KOPT-K1 (cell line): ENCODE measurements at regions not wholly inside any gene's neighbourhood (a gene's known extent, or its start where the extent isn't known, plus 50 kb on each side); places are given as distances from the start of the nearest gene placed in this dataset.
"Not testable (repeated sequence)": the region's sequence is repeated elsewhere in the genome, so short reads cannot be mapped to it uniquely, and the experiment has no call there.

Experiments used
- H3K27ac ChIP-seq: fragments of 200-600 bp; sonication (generic); 2 replicates; pipeline ENCODE4 v1.5.1; 2016; ENCODE audit warnings: antibody characterized with exemption, mild to moderate bottlenecking, low read depth, low read length; ENCODE audit not compliant: poor library complexity, severe bottlenecking
- H3K36me3 ChIP-seq: fragments of 200-600 bp; sonication (generic); 2 replicates; pipeline ENCODE4 v1.5.1; 2017; ENCODE audit warnings: antibody characterized with exemption, mild to moderate bottlenecking, low read length, moderate library complexity; ENCODE audit not compliant: insufficient read depth
- H3K9me3 ChIP-seq: fragments of 200-600 bp; sonication (generic); 2 replicates; pipeline ENCODE4 v1.5.1; 2017; ENCODE audit warnings: antibody characterized with exemption, low read length, mild to moderate bottlenecking; ENCODE audit not compliant: insufficient read depth, poor library complexity, severe bottlenecking

DNA sequence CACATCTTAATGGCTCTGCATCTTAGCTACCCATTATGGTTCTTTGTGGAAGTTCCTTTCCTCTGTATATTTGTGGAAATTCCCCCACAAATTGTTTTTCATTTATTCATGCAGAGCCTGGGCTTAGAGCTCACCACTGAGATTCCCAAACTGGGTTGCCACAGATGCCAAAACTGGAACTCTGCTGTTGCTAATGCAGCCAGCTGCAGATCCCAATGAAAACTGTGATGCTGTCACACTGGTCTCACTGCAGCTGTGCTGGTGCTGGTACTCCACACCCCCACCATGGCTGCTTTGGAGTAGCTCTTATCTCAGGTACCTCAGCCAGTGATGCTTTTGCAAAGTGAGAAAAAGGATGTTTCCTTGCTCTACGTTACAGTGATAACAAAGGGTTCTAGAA is 87.7 kb downstream of the DCK start:
- no peaks in the 10 kb centered on the region for H3K36me3 ChIP-seq
- no peak overlapping the region for H3K27ac ChIP-seq
- H3K9me3 ChIP-seq: no peaks in the 10 kb centered on the region

GRCh38 chr4:71093745-71094144 is 100.3 kb downstream of the DCK start:
- no peak overlapping the region for H3K27ac ChIP-seq
- no peaks in the 10 kb centered on the region for H3K36me3 ChIP-seq
- H3K9me3 ChIP-seq: peaks cover 7% of the 10 kb centered on the region

DNA sequence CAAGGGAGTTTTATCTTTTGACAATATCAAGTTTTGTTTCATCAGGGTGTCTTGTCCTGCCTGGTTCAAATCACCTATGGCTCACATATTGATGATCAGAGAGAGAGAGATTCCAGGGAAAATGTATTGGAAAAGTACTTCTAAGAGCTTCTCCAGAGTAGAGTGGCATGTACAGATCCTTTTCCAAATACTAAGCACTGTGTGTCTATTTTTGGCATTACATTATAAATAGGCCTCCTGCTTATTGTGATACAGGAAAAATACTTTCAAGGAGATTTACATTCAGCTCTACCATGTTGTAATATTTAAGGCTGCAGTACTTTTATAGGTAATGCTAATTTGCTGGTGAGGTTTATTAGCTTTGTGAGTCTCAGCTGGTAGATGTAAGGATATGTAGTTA is 100.8 kb downstream of the DCK start:
- Histone ChIP-seq H3K36me3 (no peaks in the 10 kb centered on the region), H3K9me3 (peaks cover 7% of the 10 kb centered on the region), H3K27ac (no peak overlapping the region)

GRCh38 chr4:71095141-71095540 is 101.7 kb downstream of the DCK start:
- Histone ChIP-seq H3K36me3 (no peaks in the 10 kb centered on the region), H3K27ac (peak overlapping the region; percentile 62), H3K9me3 (peaks cover 7% of the 10 kb centered on the region)

DNA sequence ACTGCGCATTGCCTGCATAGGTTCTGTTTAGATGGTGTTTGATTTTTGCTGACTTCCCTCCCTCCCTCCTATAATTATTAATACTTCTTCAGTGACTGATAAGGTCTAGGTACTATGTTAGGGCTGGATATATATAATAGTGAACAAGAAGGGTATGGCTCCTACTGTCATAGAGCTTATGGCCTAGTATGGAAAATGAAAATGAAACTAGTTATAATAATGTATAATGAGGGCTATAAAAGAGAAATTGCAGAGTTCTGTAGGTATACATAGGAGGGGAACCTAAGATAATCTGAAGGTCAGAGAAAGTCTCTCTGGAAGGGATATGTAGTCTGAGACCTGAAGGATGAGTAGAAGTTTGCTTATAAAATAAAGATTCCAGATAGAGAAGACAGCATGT is 102.1 kb downstream of the DCK start:
- H3K27ac ChIP-seq: peak overlapping the region; percentile 62
- no peaks in the 10 kb centered on the region for H3K36me3 ChIP-seq
- peaks cover 7% of the 10 kb centered on the region for H3K9me3 ChIP-seq

DNA sequence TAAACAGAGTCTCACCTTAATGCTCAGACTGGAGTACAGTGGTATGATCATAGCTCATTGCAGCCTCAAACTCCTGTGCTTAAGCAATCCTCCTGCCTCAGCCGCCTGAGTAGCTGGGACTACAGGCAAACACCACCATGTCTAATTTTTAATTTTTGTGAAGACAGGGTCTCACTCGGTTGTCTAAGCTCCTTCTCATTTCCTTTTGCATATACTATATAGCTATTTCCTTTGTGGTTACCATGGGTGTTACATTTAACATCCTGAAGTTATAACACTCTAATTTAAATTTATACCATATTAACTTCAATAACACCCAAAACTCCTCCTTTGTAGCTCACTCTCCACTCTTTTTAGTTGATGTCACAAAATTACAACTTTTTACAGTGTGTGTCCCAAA is 114.3 kb downstream of the DCK start:
- no peaks in the 10 kb centered on the region for H3K9me3 ChIP-seq
- H3K36me3 ChIP-seq: no peaks in the 10 kb centered on the region
- peak overlapping the region; percentile 39 for H3K27ac ChIP-seq

- no peaks in the 10 kb centered on the region for H3K36me3 ChIP-seq
- no peaks in the 10 kb centered on the region for H3K9me3 ChIP-seq
- H3K27ac ChIP-seq: no peak overlapping the region
Observed at GRCh38 chr4:71110499-71110898, 117.0 kb downstream of the DCK start.

- not testable (repeated sequence) for H3K36me3 ChIP-seq, H3K9me3 ChIP-seq, H3K27ac ChIP-seq
Observed at GRCh38 chr4:71111133-71111532, 117.7 kb downstream of the DCK start.

DNA sequence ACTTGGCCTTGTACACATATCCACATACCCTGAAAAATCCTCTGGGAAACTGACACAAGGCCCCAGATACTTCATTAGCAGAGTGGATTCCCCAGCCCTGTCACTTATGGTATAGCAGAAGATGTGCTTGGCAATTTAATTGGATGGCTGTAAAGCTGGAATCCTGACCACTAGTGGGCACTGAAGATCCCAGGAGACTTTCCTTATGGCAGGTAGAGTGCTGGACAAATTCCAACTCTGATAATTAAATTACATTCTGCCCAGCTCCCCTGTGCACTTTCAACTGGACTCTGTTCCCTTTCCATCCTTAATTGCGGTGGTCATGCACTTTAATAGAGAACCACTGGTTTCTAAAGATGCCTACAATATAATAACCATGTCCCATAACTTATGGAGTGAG is 119.8 kb downstream of the DCK start:
- H3K27ac ChIP-seq: no peak overlapping the region
- H3K9me3 ChIP-seq: no peaks in the 10 kb centered on the region
- no peaks in the 10 kb centered on the region for H3K36me3 ChIP-seq

DNA sequence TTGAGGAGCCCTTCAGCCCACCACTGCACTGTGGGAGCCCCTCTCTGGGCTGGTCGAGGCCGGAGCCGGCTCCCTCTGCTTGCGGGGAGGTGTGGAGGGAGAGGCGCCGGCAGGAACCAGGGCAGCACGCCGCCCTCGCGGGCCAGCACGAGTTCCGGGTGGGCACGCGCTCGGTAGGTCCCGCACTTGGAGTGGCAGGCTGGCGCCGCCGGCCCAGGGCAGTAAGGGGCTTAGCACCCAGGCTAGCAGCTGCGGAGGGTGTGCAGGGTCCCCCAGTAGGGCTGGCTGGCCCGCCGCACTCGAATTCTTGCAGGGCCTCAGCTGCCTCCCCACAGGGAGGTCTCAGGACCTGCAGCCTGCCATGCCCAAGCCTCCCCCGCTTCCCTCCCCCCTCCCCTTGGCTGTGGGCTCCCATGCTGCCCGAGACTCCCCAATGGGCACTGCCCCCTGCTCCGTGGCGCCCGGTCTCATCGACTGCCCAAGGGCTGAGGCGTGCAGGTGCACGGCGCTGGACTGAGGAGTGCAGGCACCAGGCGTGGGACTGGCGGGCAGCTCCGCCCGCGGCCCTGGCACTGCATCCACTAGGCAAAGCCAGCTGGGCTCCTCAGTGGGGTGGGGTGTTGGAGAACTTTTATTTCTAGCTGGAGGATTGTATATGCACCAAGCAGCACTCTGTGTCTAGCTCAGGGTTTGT is 127.5 kb downstream of the DCK start:
- no peak overlapping the region for H3K27ac ChIP-seq
- no peaks in the 10 kb centered on the region for H3K36me3 ChIP-seq
- no peaks in the 10 kb centered on the region for H3K9me3 ChIP-seq

- no peaks in the 10 kb centered on the region for H3K9me3 ChIP-seq
- H3K27ac ChIP-seq: no peak overlapping the region
- no peaks in the 10 kb centered on the region for H3K36me3 ChIP-seq
Observed at GRCh38 chr4:71123951-71124350, 130.5 kb downstream of the DCK start.

GRCh38 chr4:71125137-71125536 is 131.7 kb downstream of the DCK start:
- no peaks in the 10 kb centered on the region for H3K36me3 ChIP-seq
- H3K27ac ChIP-seq: no peak overlapping the region
- no peaks in the 10 kb centered on the region for H3K9me3 ChIP-seq

- H3K9me3 ChIP-seq: no peaks in the 10 kb centered on the region
- H3K27ac ChIP-seq: no peak overlapping the region
- no peaks in the 10 kb centered on the region for H3K36me3 ChIP-seq
Observed at GRCh38 chr4:71126719-71127118, 133.3 kb downstream of the DCK start.

DNA sequence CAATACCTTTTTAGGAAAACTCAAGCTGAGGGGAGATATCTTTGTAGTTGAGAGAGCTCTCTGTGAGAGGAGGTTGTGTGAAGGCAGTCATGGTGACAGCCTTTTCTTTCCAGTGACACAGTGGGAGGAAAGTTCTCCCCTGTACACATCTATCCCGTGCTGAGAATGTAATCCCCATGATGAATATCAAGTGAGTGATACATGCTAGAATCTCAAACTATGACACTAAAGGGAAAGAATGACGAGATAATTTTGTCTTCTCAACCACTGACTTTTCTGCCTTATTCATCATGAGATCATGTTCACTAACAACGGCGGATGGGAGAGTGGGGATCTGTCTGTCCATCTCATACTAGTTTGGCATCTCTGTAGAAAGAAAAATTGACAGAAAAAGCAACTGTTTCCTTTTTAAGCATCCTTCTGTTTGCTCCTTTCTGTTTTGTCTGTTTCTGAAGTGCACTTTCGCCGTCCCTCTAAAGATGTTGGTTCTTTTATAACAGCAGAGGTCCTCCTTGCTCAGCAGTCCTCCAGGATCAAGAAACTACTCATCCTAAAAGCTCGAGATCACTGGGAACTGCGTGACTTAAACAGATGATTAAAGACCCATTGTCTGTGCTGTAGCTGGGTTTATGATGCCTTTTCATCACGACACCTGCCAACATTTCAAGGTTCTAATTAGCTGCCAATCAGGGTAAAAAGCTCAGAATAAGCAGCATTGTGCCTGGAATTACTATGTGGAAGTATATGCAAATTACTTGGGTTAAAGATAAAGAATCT is 137.6 kb downstream of the DCK start:
- no peak overlapping the region for H3K27ac ChIP-seq
- no peaks in the 10 kb centered on the region for H3K9me3 ChIP-seq
- H3K36me3 ChIP-seq: no peaks in the 10 kb centered on the region

DNA sequence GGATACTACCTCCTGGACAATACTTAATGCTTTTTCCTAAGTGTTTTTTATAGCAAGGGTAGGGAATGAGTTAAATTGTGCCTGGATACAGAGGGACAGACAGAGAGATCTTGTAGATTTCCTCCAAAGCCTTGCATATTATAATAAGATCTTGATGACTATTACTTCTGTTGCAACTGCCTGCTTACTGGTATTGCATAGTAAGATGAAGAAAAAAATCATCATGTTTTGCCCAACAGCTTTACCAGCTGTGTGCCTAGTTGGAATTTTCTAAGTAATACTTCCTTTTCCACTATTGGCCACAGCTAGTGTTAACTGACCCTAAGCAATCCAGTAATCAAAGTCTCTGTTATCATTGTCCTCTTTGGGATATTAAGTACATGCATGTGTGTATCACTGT is 139.0 kb downstream of the DCK start:
- no peak overlapping the region for H3K27ac ChIP-seq
- no peaks in the 10 kb centered on the region for H3K9me3 ChIP-seq
- no peaks in the 10 kb centered on the region for H3K36me3 ChIP-seq

DNA sequence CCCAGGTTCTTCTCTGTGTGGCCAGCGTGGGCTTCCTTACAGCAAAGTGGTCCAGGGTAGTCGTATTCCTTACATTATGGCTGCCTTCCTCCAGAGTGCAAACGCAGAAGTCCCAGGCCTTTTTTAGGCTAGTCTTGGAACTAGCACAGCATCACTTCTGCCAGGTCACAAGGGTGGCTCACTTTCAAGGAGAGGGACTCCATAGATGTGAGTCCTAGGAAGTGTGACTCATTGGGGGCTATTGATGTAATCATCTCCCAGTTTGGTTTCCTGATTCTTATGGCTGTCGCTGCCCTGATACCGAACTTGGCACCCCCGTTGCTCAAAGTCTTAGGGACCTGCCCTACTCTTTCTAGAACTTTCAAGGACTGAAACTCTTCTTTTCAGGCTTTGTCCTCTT is 140.0 kb downstream of the DCK start:
- no peaks in the 10 kb centered on the region for H3K36me3 ChIP-seq
- no peak overlapping the region for H3K27ac ChIP-seq
- H3K9me3 ChIP-seq: no peaks in the 10 kb centered on the region
